Nephron progenitor cell (in vitro differentiated cells): ENCODE measurements at regions not wholly inside any gene's neighbourhood (a gene's known extent, or its start where the extent isn't known, plus 50 kb on each side); places are given as distances from the start of the nearest gene placed in this dataset.

Experiments
- DNase-seq: peaks from one replicate; pipeline ENCODE4 v3.0.0; 2021
- H3K27ac Mint-ChIP-seq: 2 replicates; pipeline ENCODE4 v1.8.0; 2021; ENCODE audit warnings: mild to moderate bottlenecking, moderate library complexity, mixed read lengths
- H3K27me3 Mint-ChIP-seq: 2 replicates; pipeline ENCODE4 v1.8.0; 2021; ENCODE audit warnings: mild to moderate bottlenecking, low read depth, mixed read lengths; ENCODE audit not compliant: poor library complexity
- H3K36me3 Mint-ChIP-seq: 2 replicates; pipeline ENCODE4 v1.8.0; 2021; ENCODE audit warnings: low read depth, mixed read lengths
- H3K4me1 Mint-ChIP-seq: 2 replicates; pipeline ENCODE4 v1.8.0; 2021; ENCODE audit warnings: mixed read lengths
- H3K4me3 Mint-ChIP-seq: 2 replicates; pipeline ENCODE4 v1.8.0; 2021; ENCODE audit warnings: mild to moderate bottlenecking, moderate library complexity, mixed read lengths
- H3K9me3 Mint-ChIP-seq: 2 replicates; pipeline ENCODE4 v1.8.0; 2021; ENCODE audit warnings: mild to moderate bottlenecking, moderate library complexity, mixed read lengths
- TF ChIP-seq, protein P1 (sequence below): fragments of 200-600 bp; sonication (generic); IDR thresholded peaks from 2 replicates; pipeline ENCODE4 v1.5.0; 2021; ENCODE audit warnings: antibody characterized with exemption

DNA sequence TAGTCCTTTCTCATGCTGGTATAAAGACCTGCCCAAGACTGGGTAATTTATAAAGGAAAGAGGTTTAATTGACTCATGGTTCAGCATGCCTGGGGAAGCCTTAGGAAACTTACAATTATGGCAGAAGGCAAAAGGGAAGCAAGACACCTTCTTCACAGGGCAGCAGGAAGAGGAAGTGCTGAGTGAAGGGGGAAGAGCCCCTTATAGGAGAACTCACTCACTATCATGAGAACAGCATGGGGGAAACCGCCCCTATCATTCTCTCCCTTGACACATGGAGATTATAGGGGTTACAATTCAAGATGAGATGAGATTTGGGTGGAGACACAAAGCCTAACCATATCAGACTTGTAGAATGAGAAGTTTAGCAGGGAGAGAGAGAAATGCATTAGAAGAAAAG is 373.3 kb upstream of the DIAPH2 start:
- H3K4me3 Mint-ChIP-seq = no peak overlapping the region
- H3K9me3 Mint-ChIP-seq = no peaks in the 10 kb centered on the region
- peaks cover 3% of the 10 kb centered on the region for H3K27me3 Mint-ChIP-seq
- H3K27ac Mint-ChIP-seq = no peak overlapping the region
- DNase-seq = no peak
- no peaks in the 10 kb centered on the region for H3K4me1 Mint-ChIP-seq
- no peaks in the 10 kb centered on the region for H3K36me3 Mint-ChIP-seq
- TF ChIP-seq, protein P1, sequence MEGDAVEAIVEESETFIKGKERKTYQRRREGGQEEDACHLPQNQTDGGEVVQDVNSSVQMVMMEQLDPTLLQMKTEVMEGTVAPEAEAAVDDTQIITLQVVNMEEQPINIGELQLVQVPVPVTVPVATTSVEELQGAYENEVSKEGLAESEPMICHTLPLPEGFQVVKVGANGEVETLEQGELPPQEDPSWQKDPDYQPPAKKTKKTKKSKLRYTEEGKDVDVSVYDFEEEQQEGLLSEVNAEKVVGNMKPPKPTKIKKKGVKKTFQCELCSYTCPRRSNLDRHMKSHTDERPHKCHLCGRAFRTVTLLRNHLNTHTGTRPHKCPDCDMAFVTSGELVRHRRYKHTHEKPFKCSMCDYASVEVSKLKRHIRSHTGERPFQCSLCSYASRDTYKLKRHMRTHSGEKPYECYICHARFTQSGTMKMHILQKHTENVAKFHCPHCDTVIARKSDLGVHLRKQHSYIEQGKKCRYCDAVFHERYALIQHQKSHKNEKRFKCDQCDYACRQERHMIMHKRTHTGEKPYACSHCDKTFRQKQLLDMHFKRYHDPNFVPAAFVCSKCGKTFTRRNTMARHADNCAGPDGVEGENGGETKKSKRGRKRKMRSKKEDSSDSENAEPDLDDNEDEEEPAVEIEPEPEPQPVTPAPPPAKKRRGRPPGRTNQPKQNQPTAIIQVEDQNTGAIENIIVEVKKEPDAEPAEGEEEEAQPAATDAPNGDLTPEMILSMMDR = no peak

DNA sequence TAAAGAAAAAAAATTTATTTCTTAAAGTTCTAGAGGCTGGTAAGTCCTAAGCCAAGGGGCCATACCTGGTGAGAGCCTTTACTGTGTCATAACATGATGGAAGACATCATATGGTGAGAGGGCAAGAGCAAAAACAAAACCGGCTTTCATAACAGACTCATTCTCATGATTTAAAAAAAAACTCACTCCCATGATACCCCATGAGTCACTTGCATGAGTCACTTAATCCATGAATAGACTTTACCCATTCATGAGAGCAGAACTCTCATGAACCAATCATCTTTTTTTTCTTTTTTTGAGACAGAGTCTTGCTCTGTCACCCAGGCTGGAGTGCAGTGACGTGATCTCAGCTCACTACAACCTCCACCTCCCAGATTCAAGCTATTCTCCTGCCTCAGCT is 369.7 kb upstream of the DIAPH2 start:
- TF ChIP-seq, protein P1 = no peak
- H3K4me3 Mint-ChIP-seq = no peak overlapping the region

DNA sequence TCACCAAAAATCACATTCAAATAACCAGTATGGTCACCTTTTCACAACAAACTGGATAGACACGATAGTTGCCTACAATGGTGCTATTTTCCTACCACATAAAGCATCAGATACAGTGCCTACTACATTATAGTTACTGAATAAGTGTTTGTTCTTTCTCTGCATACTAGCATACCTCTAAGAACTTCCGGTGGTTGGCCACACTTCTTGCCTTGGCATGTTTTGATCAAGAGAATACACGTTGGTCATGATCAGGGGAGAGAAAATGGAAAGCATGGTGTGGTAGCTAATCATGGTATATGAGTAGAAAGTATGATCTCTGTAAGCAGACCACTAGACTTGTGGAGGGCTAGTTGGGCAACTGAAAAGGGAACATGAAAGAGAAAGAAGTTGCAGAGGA is 322.8 kb upstream of the DIAPH2 start:
- H3K9me3 Mint-ChIP-seq = no peaks in the 10 kb centered on the region
- no peak overlapping the region for H3K27ac Mint-ChIP-seq
- no peak overlapping the region for H3K4me3 Mint-ChIP-seq
- H3K4me1 Mint-ChIP-seq = no peaks in the 10 kb centered on the region
- DNase-seq = no peak
- peaks cover 2% of the 10 kb centered on the region for H3K27me3 Mint-ChIP-seq
- H3K36me3 Mint-ChIP-seq = no peaks in the 10 kb centered on the region
- TF ChIP-seq, protein P1 = no peak

More for the DNA sequence above, 369.7 kb upstream of the DIAPH2 start:
- H3K4me1 Mint-ChIP-seq = no peaks in the 10 kb centered on the region
- peaks cover under 1% of the 10 kb centered on the region for H3K9me3 Mint-ChIP-seq
- H3K27ac Mint-ChIP-seq = no peak overlapping the region
- H3K36me3 Mint-ChIP-seq = no peaks in the 10 kb centered on the region
- H3K27me3 Mint-ChIP-seq = peaks cover 3% of the 10 kb centered on the region
- DNase-seq = no peak

GRCh38 chrX:96372313-96373046 is 312.2 kb upstream of the DIAPH2 start:
- peak; percentile 18 for DNase-seq
- H3K27ac Mint-ChIP-seq = no peak overlapping the region
- no peak overlapping the region for H3K4me3 Mint-ChIP-seq
- H3K36me3 Mint-ChIP-seq = no peaks in the 10 kb centered on the region
- TF ChIP-seq, protein P1 = peak; percentile 80
- peaks cover 5% of the 10 kb centered on the region for H3K4me1 Mint-ChIP-seq
- peaks cover 3% of the 10 kb centered on the region for H3K27me3 Mint-ChIP-seq
- H3K9me3 Mint-ChIP-seq = no peaks in the 10 kb centered on the region

DNA sequence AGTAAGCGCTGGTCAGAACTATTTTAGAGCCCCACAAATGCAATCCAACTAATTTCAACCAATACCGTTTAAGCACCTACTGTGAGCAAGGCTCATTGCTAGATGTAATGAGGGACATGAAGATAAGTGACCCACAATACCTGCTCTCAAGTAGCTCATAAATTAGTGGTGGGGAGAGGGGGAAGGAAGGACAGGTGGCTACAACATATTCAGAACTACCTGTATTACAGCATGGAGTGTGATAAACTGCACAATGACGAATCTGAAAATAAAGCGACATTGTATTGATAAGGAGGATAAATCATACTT is 311.6 kb upstream of the DIAPH2 start:
- Mint-ChIP-seq H3K4me3 (no peak overlapping the region), H3K27me3 (peaks cover 3% of the 10 kb centered on the region), H3K9me3 (no peaks in the 10 kb centered on the region), H3K4me1 (peaks cover 5% of the 10 kb centered on the region), H3K27ac (no peak overlapping the region), H3K36me3 (no peaks in the 10 kb centered on the region)
- TF ChIP-seq, protein P1 = no peak
- no peak for DNase-seq

- Mint-ChIP-seq H3K27ac (no peak overlapping the region), H3K36me3 (no peaks in the 10 kb centered on the region), H3K4me3 (no peak overlapping the region), H3K27me3 (no peaks in the 10 kb centered on the region), H3K9me3 (no peaks in the 10 kb centered on the region), H3K4me1 (peaks cover 10% of the 10 kb centered on the region)
- no peak for DNase-seq
- TF ChIP-seq, protein P1 = no peak
These were observed 308.4 kb upstream of the DIAPH2 start for GRCh38 chrX:96376266-96376665.
